ENCODE measurements at regions not wholly inside any gene's neighbourhood (a gene's known extent, or its start where the extent isn't known, plus 50 kb on each side); places are given as distances from the start of the nearest gene placed in this dataset.

- TF ChIP-seq POLR2A (IDR thresholded peaks at IDR 0.05; ENCODE audit: low read depth, low read length), result no peak
- no peak for TF ChIP-seq SPI1 (IDR thresholded peaks at IDR 0.05; ENCODE audit: low read depth, low read length)
- TF ChIP-seq POLR2AphosphoS5 (IDR thresholded peaks at IDR 0.05; ENCODE audit: low read depth, low read length), result no peak
- no peak for TF ChIP-seq TAF1 (IDR thresholded peaks at IDR 0.05; ENCODE audit: low read depth, low read length)
Measured at GRCh38 chr5:103424026-103424425, 138.6 kb downstream of the NUDT12 start.
